ENCODE measurements at regions not wholly inside any gene's neighbourhood (a gene's known extent, or its start where the extent isn't known, plus 50 kb on each side); places are given as distances from the start of the nearest gene placed in this dataset.
A peak's percentile ranks its signal among the peaks of the same experiment; 100 is the strongest.

DNA sequence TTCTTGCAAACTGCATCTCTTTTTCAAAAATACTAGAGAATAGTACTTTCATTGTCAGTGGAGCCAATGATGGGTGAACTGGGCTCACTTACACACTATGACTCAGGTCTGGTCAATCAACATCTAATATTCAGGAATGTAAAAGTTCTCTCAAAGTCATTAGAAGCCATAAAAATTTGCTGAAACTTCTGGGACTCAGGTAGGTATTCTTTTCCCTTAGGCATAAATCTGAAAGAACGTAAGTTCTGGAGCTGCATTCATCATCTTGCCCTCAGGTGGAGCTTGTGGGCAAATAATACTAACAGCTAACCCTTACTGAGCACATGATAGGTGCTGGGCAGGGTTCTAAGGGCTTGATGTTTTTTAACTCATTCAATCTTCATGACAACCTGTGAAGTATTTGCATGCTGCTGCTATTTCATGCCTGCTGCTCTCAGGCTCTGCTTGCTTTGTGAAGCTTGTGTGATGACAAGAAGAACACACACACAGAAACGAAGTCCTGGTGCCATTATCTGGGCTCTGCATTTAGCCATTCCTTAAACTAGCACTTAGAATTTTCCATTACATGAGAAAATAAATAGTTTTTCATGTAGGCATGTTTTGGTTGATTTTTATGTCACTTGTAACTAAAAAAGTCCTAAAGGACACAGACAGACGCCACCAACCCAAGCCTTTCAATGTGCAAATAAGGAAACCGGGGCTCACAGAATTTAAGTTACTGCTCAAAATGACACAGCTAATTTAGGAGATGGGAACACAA is 394.2 kb upstream of the LYPLAL1 start:
- no peak for ATAC-seq
- Histone ChIP-seq H3K9ac (ENCODE audit: low read length) (no peak overlapping the region), H3K36me3 (ENCODE audit: control insufficient read depth in 1 of 2, insufficient read depth in 2 of 2, low read length in 2 of 2) (no peaks in the 10 kb centered on the region), H3K27me3 (ENCODE audit: insufficient read depth, low read length) (no peaks in the 10 kb centered on the region), H3K79me2 (ENCODE audit: insufficient read depth, low read length) (no peaks in the 10 kb centered on the region), H3K4me2 (ENCODE audit: low read length) (no peak overlapping the region), H3K9me2 (ENCODE audit: insufficient read depth) (no peaks in the 10 kb centered on the region), H3K4me1 (ENCODE audit: control insufficient read depth in 1 of 2, insufficient read depth in 2 of 2, low read length in 2 of 2) (peaks cover 0 to 6% of the 10 kb centered on the region in 2 experiments; a peak in 1 of 4 replicates), H3K4me3 (replicated peaks in 1 of 2; ENCODE audit: low read depth in 1 of 2, low read length in 2 of 2) (no peak overlapping the region), H4K20me1 (ENCODE audit: insufficient read depth) (no peaks in the 10 kb centered on the region), H3K27ac (ENCODE audit: low read depth, low read length) (no peak overlapping the region), H3K9me3 (ENCODE audit: control insufficient read depth in 1 of 2, insufficient read depth in 1 of 2, low read depth in 1 of 2, low read length in 2 of 2) (no peaks in the 10 kb centered on the region), H2AFZ (ENCODE audit: low read depth, low read length, poor library complexity, severe bottlenecking) (no peak overlapping the region)
- RAD21 ChIA-PET (ENCODE audit: low non-redundant PET in 1 of 2, low total read pairs in 2 of 2, uncharacterized antibody in 2 of 2, unreplicated experiment in 2 of 2): no interaction called here
- no peak for DNase-seq (ENCODE audit: low read depth, low spot score)
- intact Hi-C loops (cut with micrococcal nuclease): no loop called here
- POLR2A ChIA-PET: no interaction called here
- BruUV-seq (replicated peaks): no TSS peak
- CTCF ChIA-PET: no interaction called here
- no peak for TF ChIP-seq ZBTB33 (IDR thresholded peaks at IDR 0.05; ENCODE audit: extremely low read depth, insufficient replicate concordance, low read length)
- TF ChIP-seq RAD21 (IDR thresholded peaks at IDR 0.05; ENCODE audit: low read depth): peak; percentile 22; the same call in 1 of the 2 replicates

GRCh38 chr1:218783131-218783530 is 390.5 kb upstream of the LYPLAL1 start:
- intact Hi-C loops (cut with micrococcal nuclease): no loop called here
- H3K4me3 ChIP-seq (replicated peaks in 1 of 2; ENCODE audit: low read depth in 1 of 2, low read length in 2 of 2): no peak overlapping the region
- ATAC-seq: no peak
- RAD21 ChIA-PET (ENCODE audit: low non-redundant PET in 1 of 2, low total read pairs in 2 of 2, uncharacterized antibody in 2 of 2, unreplicated experiment in 2 of 2): no interaction called here
- no peaks in the 10 kb centered on the region for H4K20me1 ChIP-seq (ENCODE audit: insufficient read depth)
- POLR2A ChIA-PET: no interaction called here
- DNase-seq (ENCODE audit: low read depth, low spot score): no peak
- no peaks in the 10 kb centered on the region for H3K9me2 ChIP-seq (ENCODE audit: insufficient read depth)
- H3K9ac ChIP-seq (ENCODE audit: low read length): no peak overlapping the region
- H3K36me3 ChIP-seq (ENCODE audit: control insufficient read depth in 1 of 2, insufficient read depth in 2 of 2, low read length in 2 of 2): no peaks in the 10 kb centered on the region
- peaks cover 0 to 6% of the 10 kb centered on the region in 2 experiments; a peak in 1 of 4 replicates for H3K4me1 ChIP-seq (ENCODE audit: control insufficient read depth in 1 of 2, insufficient read depth in 2 of 2, low read length in 2 of 2)
- H3K79me2 ChIP-seq (ENCODE audit: insufficient read depth, low read length): no peaks in the 10 kb centered on the region
- no TSS peak for BruUV-seq (replicated peaks)
- H2AFZ ChIP-seq (ENCODE audit: low read depth, low read length, poor library complexity, severe bottlenecking): no peak overlapping the region
- H3K27ac ChIP-seq (ENCODE audit: low read depth, low read length): no peak overlapping the region
- no peak for TF ChIP-seq POLR2AphosphoS5 (IDR thresholded peaks at IDR 0.05; ENCODE audit: low read depth, low read length)
- no peak for TF ChIP-seq YY1 (IDR thresholded peaks at IDR 0.05; ENCODE audit: extremely low read depth, insufficient replicate concordance, low read depth, low read length)
- TF ChIP-seq, protein P1, sequence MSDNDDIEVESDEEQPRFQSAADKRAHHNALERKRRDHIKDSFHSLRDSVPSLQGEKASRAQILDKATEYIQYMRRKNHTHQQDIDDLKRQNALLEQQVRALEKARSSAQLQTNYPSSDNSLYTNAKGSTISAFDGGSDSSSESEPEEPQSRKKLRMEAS (IDR thresholded peaks at IDR 0.05): no peak
- no peak overlapping the region for H3K4me2 ChIP-seq (ENCODE audit: low read length)
- CTCF ChIA-PET: no interaction called here
- no peaks in the 10 kb centered on the region for H3K9me3 ChIP-seq (ENCODE audit: control insufficient read depth in 1 of 2, insufficient read depth in 1 of 2, low read depth in 1 of 2, low read length in 2 of 2)
- H3K27me3 ChIP-seq (ENCODE audit: insufficient read depth, low read length): no peaks in the 10 kb centered on the region
